HG03159 (cell line): ENCODE measurements at regions not wholly inside any gene's neighbourhood (a gene's known extent, or its start where the extent isn't known, plus 50 kb on each side); places are given as distances from the start of the nearest gene placed in this dataset.

Source experiments
- ATAC-seq: cut with Tn5 transposase; IDR thresholded peaks from one replicate; pipeline ENCODE4 v1.9.1; 2021; ENCODE audit warnings: mild to moderate bottlenecking, moderate library complexity; ENCODE audit not compliant: unreplicated experiment

DNA sequence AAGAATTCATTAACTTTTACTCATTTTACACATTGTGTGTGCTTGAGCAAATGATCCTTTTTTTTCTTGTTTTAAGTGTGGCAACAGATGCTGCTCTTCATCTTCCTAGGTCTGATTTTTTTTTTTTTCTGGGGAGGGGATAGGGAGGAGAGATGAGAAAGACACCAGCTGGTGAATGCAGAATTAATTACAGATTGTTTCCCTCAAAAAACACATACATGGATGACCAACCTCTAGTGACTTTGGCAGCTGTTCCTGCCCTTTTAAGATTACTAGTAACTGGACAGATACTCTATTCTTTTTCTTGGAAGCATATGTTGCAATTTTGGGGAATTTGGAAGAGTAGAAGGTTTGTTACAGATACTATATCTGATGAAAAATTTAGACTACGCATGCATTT lies 103.6 kb upstream of the MYO16 start:
- no peak for ATAC-seq

DNA sequence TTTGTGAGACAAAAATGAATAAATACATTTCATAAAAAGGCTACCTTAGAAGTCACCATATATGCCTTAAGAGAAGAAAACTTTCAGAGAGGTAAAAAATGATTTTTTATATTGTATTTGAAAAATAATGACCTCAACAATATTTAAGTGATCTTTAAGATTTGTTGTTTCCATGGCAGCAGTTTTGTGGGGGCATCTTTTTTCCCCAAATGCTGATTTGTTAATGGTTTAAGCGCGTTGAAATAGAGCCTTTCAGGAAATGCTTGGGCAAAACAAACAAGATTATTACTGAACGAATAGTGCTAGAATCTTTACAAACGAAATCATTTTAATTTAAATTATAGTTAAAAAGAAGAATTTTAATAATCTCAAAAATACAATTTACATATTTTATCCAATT lies 103.1 kb upstream of the MYO16 start:
- no peak for ATAC-seq

DNA sequence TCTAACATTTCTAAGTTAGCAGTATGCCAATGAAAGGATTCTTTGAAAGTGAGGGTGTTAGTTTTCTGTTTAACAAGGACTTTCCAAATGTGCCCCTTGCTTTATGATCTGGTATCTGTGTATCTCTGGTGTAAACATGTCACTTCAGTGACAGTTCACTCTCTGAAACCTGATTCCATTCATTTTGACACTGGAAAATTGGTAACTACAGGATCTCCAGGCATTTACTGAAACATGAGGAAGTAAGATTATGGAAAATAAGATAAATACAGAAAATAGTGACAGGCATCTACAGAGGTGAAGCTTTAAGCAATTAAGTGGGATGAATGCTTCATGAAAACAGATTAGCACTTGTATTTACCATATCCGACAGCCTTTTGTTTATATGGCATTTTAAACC lies 101.6 kb upstream of the MYO16 start:
- ATAC-seq: no peak

DNA sequence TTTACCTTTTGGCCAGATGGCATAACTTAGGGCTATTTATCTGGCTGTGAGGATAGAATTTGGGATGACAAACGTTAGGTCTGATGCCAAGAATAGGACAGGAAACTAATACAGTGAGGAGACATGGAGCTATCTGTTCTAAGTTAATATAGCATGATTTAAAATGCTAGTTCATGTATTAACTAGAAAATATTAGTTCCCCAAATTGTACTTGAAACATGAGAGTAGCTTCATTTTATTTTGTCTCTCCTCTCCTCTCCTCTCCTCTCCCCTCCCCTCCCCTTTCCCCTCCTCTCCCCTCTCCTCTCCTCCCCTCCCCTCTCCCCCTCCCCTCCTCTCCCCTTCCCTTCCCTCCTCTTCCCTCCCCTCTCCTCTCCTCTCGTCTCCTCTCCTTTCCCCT lies 101.1 kb upstream of the MYO16 start:
- no peak for ATAC-seq

DNA sequence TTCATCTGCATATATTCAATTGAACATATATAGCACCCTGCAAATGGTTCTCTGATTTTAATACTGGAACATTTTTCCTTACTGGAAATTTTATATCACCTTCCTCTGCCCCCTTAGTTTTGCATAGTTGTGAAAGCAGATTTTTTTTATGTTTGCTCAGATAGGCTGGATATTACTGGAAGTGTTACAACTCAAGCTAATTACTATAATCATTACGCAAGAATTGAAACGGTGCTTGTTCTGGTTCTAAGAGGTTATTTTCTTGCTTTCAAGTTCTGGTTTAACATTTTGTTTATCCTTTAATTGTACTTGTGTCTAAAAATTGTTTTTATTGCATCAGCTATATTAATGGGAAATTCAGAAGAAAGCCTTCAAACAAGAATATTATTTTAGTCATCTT lies 95.6 kb upstream of the MYO16 start:
- ATAC-seq: no peak

DNA sequence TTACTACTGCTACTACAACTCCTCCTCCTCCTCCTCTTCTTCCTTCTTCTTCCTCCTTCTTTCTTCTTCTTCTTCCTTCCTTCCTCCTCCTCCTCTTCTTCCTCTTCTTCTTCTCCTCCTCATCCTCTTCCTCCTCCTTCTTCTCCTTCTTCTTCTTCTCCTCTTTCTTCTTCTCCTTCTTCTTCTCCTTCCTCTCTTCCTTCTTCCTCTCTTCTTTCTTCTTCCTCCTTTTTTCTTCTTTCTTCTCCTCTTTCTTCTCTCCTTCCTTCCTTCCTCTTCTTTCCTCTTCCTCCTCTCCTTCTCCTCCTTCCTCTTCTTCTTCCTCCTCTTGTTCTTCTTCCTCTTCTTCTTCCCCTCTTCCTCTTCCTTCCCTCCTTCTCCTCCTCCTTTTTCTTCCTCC lies 94.7 kb upstream of the MYO16 start:
- ATAC-seq: no peak

DNA sequence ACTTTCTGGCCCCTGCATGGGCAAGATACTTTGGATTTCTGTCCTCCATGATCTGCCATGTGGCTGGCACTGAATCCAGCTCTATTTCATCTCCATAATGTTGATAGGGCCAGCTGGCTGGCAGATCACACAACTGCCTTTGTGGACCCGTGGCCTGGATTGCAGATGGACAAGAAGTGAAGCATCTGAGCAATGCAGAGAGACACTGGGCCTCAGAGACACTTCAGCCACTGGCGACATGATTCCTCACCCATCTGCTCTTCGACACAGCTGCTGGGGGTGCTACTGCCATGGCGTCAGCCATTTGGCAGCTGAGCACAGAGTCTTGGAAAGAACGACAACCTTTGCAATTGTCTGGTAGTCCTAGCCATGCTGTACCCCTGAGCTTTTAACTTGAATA lies 79.5 kb upstream of the MYO16 start:
- no peak for ATAC-seq

DNA sequence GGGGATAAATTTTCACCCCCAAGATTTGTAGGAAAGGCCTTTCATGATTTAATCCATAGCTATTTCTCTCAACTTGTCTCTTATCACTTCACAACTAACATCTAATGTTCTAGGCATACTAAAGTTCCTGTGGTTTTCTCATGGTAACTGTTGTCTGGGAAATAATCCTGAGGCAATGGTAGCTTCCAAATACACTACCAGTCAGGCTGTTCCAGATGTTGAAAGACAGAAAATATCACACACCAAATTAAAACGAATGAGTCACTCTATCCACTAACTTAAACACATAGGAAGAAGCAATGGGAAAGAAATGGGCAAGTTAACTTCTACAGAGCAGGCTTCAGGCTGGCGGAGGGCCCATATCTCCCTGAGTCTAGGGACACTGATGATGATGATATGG lies 77.7 kb upstream of the MYO16 start:
- no peak for ATAC-seq

DNA sequence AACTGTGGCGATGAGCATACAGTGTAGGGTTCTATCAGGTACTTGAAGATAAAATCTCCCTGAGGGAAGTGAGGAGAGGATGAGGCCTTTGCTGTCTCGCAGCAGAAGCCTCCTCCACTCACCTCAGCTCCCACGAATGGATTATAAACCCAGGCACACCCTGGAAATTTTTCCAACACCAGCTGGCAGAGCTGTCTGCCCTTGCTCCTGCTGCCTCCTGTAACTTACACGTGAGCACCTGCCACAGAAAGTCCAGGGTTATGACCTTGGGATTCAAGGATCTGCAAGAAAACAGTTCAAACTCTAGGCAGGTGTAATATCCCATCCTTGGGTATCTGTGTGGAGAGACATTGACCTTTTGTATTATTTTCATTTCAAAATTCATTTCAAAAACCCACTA lies 70.9 kb upstream of the MYO16 start:
- no peak for ATAC-seq

DNA sequence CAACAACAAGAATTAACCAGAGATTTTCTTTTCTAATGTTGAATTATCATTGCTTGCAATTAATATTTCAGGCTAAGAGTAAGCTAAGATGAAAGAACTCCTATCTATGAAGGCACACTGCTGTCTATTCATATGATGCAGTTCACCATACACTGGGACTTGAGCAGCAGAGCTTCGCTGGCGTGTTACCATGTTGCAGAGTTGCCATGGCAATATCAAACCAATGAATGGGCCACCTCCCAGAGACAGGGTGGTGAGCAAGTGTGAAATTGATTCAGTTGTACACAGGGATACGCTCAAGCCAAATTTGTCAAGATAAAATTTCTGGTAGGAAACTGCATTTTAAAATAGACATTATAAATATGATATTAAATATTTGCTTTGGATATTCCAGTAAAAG lies 69.3 kb upstream of the MYO16 start:
- ATAC-seq: no peak

DNA sequence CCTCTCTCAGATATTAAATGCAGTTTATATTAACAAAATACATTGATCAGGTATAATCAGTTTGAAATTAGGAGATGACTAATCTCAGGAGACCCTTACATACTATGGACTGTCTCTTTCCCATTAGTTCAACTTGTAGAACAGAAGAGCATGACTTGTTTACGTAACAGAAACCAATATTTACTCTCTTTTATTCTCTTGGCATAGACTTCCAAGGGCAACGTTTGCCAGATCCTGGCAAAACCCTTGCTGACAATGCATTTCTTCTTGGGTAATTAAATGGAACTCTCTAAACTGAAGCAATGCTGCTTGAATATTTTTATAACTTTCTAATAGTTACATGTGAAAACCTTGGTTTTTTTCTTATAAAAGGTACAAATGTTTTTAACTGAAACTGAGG lies 68.3 kb upstream of the MYO16 start:
- ATAC-seq: no peak

DNA sequence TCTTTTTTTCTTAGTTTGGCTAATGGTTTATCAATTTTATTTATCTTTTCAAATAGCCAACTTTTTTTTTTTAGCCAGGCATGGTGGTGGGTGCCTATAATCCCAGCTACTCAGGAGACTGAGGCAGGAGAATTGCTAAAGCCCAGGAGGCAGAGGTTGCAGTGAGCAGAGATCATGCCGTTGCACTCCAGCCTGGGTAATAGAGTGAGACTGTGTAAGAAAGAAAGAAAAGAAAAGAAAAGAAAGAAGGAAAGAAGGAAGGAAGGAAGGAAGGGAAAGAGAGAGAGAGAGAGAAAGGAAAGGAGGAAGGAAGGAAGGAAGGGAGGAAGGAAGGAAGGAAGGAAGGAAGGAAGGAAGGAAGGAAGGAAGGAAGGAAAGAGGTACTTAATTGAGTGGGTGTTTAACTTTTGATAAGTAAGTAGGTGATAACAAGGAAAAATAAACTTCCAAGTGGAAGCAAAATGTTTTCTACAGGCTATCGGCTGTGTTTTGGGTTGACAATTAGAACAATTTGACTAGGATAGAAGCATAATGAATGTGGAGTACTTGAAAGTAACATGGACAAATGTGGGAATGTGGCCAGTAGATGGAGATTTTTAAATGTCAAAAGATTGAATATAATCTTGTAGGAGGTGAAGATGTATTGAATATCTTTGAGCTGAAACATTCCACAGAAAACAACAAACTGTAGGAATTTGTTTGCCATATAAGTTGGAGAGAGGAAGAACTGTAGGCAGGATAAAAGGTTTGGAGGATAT lies 62.8 kb upstream of the MYO16 start:
- no peak for ATAC-seq

DNA sequence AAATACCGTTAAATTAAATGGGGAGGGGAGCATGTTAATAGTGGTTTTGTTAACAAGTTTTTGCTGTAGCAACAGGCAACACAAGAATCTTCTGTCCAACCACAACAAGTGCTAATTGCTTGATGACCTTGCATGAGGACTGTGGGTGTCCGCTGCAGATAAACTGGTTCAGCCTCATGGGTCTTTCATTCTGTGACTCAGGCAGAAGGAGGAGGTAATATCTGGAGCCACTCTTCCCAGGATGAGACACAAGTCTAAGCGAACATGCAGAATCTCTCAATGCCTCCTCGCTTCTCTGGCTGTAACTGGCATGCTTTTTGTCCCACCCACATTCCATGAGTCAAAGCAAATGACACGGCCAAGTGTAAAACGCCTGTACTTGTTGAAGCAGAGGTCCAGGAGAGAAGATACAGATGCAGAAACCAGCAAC lies 56.6 kb upstream of the MYO16 start:
- ATAC-seq: no peak

DNA sequence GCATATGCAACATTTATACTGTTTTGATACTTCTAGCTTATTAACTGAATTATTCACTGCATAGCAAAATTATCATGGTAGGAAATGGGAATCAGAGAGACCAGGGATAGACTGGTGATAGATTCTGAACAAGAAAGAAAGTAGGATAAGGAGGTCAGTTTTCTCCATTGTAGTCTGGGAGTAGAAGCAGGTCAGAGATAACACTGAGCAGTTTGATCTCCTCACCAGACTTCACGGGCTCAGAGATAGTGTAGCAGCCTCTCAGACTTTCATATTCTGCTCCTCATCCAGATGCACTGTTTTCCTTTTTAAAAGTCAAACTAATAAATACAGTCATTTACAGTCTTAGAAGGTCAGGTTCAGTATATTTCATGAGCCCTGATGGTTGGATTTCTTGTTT lies 56.0 kb upstream of the MYO16 start:
- no peak for ATAC-seq

DNA sequence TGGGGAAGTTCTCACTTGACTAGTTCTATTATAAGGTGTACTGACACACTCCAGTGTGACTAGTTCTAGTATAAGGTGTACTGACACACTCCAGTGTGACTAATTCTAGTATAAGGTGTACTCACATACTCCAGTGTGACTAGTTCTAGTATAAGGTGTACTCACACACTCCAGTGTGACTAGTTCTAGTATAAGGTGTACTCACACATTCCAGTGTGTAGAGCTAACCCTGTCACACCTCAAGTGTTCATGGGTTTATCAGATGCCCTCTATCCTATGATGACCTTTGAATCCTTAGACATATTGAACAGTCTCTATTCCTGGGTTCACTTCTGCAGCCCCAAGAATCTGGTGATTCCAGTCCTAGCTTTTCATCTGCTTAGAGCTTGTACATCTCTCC lies 54.6 kb upstream of the MYO16 start:
- ATAC-seq: no peak

DNA sequence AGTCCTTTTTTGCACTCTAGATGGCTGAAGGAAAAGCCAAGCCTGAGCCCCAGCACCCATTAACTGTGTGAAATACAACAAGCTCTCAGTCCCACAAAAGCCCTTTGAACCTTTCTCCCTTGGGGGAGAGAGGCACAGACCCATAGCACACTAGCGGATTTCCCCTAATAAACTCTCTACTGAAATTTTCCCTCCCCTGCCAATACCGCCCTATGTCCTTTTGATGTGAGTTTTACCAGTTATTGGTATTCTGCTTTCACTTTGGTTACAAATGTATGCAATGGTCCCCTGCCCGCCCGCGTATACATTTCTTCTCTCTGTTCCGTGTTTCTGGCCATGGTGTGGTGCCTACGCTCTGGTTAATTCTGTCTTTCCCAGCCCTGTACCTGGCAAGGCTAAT lies 54.0 kb upstream of the MYO16 start:
- ATAC-seq: no peak
